ENCODE measurements at regions not wholly inside any gene's neighbourhood (a gene's known extent, or its start where the extent isn't known, plus 50 kb on each side); places are given as distances from the start of the nearest gene placed in this dataset.

DNA sequence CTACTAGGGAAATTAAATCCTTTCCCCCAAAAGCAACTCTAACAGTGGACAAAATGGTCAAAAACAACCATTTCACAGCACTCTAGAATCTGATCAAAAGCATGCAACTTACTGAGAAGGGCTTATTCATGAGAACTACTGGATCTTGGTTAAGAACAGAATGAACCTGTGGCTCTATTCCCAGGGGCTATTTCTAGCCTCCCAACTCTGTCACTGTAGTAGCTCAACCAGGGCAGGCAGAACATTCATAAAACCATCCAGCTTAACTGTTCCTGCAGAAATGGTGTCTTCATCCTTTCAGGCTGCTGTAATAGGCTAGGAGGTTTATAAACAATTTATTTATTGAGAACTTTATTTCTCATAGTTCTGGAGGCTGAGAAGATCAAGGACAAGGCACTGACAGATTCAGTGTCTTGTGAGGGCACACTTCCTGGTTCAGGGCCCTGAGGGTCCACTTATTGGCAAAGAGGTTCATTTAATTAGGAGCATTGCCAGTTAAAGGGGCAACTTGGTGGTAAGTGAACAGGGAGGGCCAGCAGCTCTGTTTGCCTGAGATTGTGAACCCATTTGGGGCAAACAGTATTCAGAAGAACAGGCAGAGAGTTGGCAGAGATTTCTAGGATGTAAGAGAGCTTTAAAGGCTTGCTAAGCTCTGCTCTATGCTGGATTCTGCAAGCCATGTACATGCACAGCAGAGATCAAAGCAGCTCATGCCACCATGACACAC is 238.5 kb upstream of the FBXL7 start:
- no peak for DNase-seq (ENCODE audit: low spot score)

DNA sequence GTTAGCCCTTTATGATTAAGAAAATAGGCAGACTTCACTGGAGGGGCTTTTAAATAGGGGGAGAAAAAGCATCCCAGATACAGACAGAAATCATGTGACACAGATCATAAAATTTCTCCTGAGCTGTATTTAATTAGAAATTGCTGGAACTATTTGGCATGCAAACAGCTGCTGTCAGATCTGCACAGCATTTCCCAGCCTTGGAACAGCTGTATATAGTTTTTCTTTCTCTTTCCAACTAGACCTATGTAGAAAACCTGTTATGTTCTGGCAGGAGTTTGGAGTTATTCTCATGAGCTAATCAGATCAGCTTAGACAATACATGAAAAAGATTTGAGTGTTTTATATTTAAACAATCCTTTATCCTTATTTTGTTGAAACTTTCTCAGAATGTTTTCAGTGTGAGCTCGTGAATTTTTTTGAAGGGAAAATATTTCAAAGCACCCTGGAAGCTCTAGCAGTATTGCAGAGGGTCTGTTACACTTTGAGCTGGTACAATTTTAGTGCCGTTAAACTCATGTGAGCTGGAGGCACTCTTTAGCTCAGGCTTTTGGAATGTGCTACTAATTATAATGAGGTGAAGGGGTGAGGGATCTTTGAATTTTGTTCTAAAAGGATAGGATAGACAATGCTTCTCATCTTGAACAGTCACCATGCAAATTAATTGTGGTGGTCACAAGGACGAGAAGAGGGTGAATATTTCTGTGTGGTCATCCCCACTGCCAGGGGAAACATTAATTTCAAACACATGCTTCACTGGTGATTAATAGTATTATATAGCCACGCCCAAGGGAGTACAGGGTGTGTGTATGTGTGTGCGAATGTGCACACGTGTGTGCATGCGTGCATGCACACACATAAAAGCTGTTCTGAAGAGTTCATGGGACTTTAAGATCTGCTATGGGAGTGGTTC is 239.4 kb upstream of the FBXL7 start:
- no peak for DNase-seq (ENCODE audit: low spot score)

DNA sequence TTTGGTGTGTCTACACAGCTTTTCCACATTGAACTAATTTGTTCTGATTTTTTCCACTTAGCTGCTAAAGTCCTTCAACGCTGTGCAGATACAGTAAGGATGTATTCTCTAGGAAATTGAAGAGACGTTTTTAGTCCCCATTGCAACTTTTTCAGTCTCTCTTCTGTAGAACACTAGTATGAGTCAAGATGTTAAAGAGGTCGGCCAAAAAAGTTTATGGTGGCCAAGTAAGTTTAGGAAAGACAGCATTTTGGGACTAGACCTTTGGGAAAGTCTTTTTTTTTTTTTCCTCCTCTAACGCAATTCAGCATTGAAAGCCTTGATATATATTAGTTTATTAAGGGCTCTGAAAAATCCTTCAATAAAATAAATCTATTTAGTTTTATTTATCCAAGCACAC is 243.5 kb upstream of the FBXL7 start:
- DNase-seq (ENCODE audit: low spot score), result no peak

DNA sequence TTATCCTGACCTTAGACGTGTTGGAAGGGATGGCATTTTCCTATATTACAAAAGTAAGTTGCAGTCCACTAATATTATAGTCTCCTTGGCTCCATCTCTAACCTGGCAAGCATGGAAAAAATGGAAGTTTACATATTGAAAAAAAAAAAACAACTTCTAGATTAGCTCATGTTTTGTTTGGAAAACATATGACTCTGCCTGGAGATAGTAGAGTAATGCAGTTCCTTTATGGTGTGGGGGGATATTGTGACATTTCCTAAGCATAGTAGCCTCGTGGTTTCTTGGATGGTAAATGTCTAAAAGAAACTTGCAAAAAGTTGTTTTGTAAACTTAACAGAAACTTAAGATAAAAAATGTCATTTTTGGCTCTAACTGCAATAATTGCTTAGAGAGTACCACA is 244.4 kb upstream of the FBXL7 start:
- no peak for DNase-seq (ENCODE audit: low spot score)

DNA sequence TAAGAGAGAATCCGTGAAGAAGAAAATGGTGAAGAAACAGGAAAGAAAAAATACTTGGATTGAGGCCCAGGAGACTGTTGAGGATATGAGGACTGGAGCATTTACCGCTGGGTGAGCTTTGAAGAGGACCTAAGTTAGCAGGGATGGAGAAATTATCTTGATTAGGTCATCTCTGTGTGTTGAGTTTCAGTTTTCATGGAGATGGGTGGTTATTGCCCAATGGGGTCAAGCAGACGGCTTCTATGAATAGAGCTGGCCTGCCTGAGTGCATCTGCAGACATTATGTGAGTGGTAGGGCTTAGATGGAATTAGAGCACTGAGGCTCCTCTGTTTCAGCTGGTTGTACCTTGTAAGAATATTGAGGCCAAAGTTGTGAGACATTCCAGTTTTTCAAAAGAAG is 245.4 kb upstream of the FBXL7 start:
- no peak for DNase-seq (ENCODE audit: low spot score)

DNA sequence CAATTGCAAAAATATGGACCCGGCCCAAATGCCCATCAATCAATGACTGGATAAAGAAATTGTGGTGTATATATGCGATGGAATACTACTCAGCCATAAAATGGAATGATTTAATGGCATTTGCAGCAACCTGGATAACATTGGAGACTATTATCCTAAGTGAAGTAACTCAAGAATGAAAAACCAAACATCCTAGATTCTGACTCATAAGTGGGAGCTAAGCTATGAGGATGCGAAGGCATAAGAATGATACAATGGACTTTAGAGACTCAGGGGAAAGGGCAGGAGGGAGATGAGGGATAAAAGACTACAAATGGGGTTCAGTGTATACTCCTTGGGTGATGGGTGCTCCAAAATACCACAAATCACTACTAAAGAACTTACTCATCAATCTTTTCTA is 247.6 kb upstream of the FBXL7 start:
- DNase-seq (ENCODE audit: low spot score), result no peak

DNA sequence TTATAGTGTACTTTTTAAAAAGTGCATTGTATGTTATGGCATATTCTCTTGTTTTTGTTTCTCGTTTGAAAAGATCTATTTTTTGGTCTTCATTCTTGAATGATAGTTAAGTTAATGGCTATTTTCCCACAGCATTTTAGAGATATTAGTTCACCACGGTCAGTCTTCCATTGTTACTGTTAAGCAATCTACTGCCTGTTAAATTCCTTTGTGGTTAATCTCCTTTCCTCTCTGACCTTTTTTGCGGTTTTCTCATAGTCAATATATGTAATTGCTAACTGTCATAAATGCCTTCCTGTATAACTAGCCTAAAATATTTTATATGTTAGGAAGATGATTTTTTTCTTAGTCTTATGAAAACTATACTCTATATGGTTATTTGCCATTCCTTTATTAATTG is 250.8 kb upstream of the FBXL7 start:
- DNase-seq (ENCODE audit: low spot score), result peak; percentile 71

DNA sequence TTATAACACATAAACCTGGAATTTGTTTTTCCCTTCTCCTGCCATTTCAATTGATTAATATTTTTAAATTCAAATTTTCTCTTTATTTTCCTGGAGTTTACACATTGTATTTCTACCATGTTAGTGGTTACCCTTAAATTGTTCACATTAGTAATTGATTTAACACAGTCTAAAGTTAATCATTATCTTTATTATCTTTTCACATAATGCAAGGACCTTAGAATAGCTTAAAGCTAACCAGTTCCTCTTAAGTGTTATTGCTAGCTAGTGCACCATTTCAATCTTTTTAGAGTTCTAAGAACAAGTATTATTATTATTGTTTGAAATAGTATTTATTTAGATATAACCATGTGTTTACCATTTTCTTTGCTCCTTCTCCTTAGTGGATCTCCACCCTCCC is 251.2 kb upstream of the FBXL7 start:
- peak; percentile 41 for DNase-seq (ENCODE audit: low spot score)

DNA sequence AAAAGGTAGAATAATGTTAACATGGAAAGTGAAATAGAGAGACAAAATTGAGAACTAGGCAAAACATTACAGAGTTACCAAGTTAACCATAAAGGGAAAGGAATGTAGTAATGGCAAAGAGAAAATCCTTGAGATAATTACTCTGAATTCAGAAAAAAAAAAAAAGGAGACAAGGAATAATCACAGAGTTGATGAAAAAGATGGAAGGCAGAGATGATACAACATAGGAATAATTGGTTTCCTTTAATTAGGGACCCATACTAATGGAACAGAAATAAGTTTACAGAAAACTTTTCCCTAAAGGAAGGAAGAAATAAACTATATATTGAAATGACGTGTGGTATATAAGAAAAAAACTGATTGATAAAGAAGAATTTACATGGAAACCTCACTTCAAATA is 254.1 kb upstream of the FBXL7 start:
- no peak for DNase-seq (ENCODE audit: low spot score)

DNA sequence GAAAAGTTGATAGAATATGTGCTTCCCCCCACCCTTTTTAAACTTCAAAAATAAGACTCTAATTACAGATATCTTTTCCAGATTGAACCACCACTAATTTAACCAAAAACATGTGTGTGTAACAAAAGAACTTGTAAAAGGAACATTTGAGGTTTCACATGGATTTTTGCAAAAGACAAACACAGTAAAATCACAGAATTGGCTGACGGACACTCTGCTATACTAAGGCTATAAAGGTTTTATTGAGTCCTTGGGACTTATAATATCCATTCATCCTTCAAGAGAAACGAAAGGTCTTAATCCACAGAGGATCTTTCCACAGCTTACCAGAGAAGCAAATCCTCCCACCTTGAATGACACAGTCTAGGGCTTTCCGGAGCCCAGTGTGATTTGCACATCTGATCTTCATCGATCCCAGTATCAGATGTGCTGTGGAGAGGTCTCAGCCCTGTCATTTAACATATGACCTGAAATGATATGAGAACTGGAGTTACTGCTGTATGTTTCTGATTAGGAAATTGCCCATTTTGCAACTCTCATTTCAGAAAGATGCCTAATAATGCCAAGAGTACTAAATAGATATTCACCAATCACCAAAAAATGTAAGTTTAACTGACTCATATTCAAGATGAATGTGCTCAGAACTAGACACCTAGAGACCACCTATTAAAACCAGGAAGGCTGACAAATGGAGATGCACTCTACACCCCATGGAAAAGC is 256.5 kb upstream of the FBXL7 start:
- no peak for DNase-seq (ENCODE audit: low spot score)

DNA sequence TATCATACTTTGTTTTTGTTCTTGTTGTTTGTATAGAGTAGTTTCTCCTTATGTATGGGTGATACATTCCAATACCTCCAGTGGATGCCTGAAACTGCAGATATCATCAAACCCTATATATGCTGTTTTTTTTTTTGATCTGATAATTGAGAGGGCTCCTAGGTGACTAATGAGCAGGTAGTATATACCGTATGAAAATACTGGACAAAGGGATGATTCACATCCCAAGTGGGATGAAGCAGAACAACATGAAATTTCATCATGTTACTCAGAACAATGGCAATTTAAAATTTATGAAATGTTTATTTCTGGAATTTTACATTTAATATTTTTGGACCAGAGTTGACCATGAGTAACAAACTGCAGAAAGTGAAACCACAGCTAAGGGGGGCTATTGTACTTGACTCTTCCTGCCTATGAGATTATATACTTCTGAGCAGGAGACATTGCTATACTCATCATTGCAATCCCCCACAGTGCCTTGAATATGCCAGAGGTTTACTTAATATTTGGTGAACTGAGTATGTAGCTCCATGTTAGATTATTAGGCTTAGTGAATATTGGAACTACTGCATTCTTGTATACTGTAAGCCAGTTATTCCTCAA is 258.7 kb upstream of the FBXL7 start:
- DNase-seq (ENCODE audit: low spot score), result no peak

DNA sequence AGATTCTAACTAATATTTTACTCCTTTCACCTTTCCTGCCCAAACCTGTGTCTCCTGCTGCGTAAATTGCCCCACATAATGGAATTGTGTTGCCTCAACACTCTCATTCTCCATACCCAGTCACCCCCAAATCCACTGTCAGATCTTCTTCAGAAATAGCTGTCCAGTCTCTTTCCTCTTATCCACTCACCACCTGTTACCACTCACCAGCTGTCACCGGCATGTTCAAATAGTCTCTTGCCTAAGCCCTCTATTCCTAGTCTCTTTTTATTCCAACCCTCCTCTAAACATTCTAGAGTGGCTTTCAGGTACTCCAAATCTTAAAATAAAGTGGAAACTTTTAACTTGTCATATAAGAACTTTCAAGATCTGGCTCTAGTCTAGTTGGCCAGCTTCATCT is 262.0 kb upstream of the FBXL7 start:
- no peak for DNase-seq (ENCODE audit: low spot score)

DNA sequence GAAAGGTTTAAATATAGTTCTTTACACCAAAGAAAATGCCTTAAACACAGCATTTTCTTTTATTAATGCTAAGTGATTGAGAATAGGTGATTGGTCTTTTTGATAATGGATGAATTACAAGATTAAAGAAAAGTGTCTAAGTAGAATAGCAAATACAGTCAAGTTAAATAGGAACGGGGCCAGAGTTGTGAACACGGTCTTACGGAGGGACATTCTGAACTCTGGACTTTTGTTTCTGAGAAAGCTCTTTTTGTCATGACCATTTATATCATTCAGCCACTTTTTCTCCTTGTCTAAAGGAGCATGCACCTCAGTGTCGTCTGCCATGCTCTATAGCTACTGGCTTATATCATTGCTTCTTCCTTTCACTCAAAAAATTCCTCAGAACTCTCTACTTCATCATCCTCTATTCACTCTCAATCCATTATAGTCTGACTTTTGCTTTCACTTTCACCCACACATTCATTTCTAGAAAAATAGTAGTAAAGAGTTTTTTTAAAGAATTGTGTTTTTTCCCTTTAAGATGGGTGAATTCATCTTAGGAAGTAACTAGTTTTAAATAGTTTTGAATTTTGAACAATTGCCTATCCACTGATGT is 263.0 kb upstream of the FBXL7 start:
- DNase-seq (ENCODE audit: low spot score), result no peak

DNA sequence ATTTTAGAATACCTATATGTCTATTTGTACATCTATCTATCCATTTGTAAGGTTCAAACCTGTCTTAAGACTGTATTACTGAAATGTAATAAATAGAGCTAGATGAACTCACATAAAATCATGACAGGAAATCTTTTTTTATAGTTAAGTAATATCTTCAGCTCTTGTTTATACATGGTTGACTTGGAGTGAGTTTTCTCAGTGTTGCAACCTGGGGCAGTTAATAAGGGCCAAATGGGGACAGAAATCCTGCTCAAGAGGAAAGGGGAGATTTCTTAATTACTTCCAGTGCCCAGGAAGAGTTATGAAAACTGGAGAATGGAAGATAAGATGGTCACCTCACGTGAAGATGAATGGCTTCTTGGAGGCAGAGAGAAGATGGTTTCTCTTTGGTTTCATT is 265.1 kb upstream of the FBXL7 start:
- no peak for DNase-seq (ENCODE audit: low spot score)

DNA sequence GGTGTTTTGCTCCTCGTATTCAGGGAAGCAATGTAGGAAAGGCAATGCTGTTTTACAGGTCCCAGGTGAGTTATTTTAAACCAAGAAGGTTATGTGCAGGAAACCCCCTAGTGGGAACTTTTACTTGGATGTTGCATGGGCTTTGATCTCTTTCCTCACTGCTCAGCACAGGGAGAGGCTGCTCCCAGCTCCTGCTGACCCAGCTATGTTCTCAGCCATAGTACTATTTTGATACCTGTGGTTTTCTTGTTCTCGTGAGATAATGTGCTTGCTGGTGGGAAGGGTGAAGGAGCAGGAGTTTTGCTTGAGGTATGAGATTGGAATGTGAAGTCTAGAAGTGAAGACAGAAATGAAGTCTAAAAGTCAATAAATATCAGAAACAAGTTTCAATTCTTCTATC is 265.6 kb upstream of the FBXL7 start:
- no peak for DNase-seq (ENCODE audit: low spot score)

DNA sequence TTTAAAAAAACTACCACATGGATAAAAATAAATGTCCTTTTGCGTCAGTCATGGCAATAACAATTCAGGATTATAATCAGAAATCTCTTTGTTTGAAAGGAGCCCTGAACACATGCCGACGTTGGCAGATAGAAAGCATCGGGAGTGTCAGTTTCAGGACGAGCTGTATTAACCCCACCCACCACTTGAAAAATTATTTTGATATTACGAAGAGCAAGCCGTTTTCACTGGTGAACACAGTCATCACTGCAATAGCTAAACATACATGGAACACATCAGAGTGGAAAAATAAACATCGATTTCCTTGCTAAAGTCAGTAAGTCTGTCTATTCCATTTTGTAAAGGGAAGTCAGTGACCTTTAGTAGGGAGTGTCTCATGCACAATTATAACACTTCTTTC is 266.4 kb upstream of the FBXL7 start:
- DNase-seq (ENCODE audit: low spot score), result no peak

DNA sequence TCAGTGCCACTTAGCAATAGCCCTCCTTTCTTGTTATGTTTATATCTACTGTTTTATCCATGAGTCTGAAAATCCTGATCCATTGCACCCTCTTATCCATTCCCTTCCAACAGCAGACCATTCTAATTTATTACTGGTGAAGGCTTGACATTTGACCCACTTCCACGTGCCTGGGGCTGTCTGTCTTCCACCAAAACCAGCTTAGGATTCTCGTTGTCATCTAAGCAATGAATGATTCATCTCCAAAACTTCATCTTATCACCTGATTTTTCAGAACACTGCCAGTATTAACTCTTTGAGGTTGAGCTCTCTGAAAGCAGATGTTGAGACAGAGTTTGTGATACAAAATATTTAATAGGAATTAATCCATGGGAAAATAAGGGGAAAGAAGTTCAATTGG is 277.8 kb upstream of the FBXL7 start:
- no peak for DNase-seq (ENCODE audit: low spot score)

DNA sequence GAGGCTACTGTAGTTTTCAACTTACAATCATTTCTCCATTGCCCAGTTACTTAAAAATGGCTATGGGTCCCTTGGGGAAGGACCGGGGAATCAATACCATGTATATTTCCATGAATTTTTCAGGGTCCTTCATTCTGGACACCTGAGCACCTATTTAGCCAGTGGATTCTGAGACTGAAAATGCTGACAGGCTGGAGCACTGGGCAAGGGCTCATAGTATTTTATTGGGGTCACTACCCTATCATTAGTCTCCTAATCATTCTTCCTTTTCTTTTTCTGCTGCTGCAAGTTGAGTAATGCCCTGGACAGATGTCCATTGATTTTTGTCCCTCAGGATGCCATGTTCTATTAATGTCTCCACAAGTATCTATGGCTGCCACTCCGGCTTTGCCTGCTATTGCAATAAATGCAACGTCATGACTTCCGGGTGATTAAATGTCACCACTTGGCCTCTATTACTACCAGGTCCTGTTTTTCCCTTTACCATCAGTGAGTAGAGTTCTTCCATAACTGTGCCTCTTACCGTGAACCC is 279.3 kb upstream of the FBXL7 start:
- DNase-seq (ENCODE audit: low spot score), result no peak

DNA sequence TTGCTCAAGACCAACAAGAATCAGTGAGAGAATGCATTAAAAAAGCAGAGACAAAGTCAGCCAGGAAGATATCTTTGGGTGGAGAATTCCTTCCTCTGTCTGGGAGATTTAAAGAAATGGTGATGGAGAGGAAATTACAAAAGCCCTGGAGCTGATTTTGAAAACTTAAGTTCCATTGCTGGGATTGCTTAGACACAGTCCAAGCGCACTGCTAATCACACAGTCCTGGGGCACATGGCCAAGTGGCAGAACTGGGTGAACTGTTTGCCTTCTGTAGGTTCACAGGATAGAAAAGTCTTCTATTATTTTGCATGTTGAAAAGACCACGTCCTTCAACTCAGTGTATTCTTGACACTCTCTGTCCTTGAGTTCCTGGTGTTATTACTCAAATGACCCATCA is 284.9 kb upstream of the FBXL7 start:
- no peak for DNase-seq (ENCODE audit: low spot score)

DNA sequence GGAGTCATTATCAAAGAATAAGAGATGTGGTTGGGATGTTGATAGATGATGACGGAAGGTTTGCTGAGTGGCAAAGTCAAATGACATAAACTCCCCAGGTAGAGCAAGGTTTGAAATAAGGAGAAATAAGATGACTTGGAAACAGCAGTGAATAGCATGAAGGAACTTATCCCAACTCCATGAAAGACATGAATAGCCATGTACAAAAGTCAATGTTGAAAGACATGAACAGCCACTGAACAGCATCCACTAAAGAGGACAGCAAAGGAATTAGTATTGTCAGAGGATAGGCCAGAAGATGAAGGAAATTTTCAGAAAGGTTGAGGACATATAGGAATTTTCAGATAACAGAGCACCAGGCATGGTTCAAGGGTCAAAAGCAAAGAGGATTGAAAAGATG is 286.0 kb upstream of the FBXL7 start:
- DNase-seq (ENCODE audit: low spot score), result no peak

DNA sequence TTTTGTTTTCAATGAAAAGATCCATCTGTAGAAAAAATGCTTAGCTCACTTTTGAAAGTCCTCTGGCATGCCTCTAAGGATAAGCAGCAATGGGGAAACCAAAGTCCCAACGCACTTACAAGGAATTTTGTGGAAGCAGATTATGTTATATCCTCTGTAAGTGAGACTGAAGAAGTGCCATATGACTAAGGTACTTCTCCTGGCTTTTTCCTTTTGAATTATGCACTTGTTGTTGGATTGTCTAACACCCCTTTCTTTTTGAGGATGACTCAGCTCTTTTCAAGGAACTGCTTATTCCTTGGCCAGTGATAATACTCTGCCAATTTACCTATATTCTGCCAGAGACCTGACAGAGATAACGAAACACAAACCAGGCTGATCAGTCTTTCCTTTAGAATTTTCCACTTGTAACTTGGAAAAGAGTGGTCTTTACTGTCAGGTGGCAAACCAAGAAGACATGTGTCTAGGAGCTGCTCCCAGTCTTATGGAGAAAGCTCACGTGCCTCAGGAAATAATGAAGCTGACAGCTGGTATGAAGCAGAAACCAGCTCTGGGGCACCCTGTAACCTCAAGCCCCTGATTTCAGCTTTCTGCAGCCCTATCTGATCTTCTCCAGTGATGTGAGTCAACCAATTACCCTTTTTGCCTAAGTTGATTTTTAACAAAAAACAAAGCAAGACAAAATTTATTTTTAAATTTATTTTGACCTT is 290.8 kb upstream of the FBXL7 start:
- DNase-seq (ENCODE audit: low spot score), result no peak
